GM19452 (cell line): ENCODE measurements at regions not wholly inside any gene's neighbourhood (a gene's known extent, or its start where the extent isn't known, plus 50 kb on each side); places are given as distances from the start of the nearest gene placed in this dataset.

Experiments used
- ATAC-seq: cut with Tn5 transposase; IDR thresholded peaks from one replicate; pipeline ENCODE4 v1.9.1; 2021; ENCODE audit not compliant: unreplicated experiment

- ATAC-seq = no peak
These were observed 318.3 kb upstream of the MTNR1B start for GRCh38 chr11:92651159-92651558.

- ATAC-seq = no peak
These were observed 316.0 kb upstream of the MTNR1B start for GRCh38 chr11:92653454-92653853.

GRCh38 chr11:92656783-92657182 is 312.7 kb upstream of the MTNR1B start:
- ATAC-seq = no peak

- no peak for ATAC-seq
These were observed 312.2 kb upstream of the MTNR1B start for GRCh38 chr11:92657226-92657625.

GRCh38 chr11:92658733-92659132 is 310.7 kb upstream of the MTNR1B start:
- ATAC-seq = no peak

- ATAC-seq = no peak
These were observed 309.7 kb upstream of the MTNR1B start for GRCh38 chr11:92659793-92660192.

- no peak for ATAC-seq
These were observed 306.7 kb upstream of the MTNR1B start for GRCh38 chr11:92662601-92663360.

- no peak for ATAC-seq
These were observed 305.9 kb upstream of the MTNR1B start for GRCh38 chr11:92663539-92663938.

- no peak for ATAC-seq
These were observed 301.8 kb upstream of the MTNR1B start for GRCh38 chr11:92667486-92668152.

GRCh38 chr11:92670308-92670890 is 299.1 kb upstream of the MTNR1B start:
- ATAC-seq = no peak

- no peak for ATAC-seq
These were observed 298.4 kb upstream of the MTNR1B start for GRCh38 chr11:92671081-92671480.

GRCh38 chr11:92675303-92675702 is 294.1 kb upstream of the MTNR1B start:
- ATAC-seq = no peak

- no peak for ATAC-seq
These were observed 293.6 kb upstream of the MTNR1B start for GRCh38 chr11:92675810-92676209.

- no peak for ATAC-seq
These were observed 291.3 kb upstream of the MTNR1B start for GRCh38 chr11:92678008-92678611.

- ATAC-seq = no peak
These were observed 287.9 kb upstream of the MTNR1B start for GRCh38 chr11:92681586-92681985.

- no peak for ATAC-seq
These were observed 287.3 kb upstream of the MTNR1B start for GRCh38 chr11:92682136-92682535.

- ATAC-seq = no peak
These were observed 286.5 kb upstream of the MTNR1B start for GRCh38 chr11:92682952-92683351.

GRCh38 chr11:92685049-92685448 is 284.4 kb upstream of the MTNR1B start:
- no peak for ATAC-seq

- ATAC-seq = no peak
These were observed 281.7 kb upstream of the MTNR1B start for GRCh38 chr11:92687724-92688123.

GRCh38 chr11:92688416-92688815 is 281.0 kb upstream of the MTNR1B start:
- ATAC-seq = no peak

- no peak for ATAC-seq
These were observed 276.5 kb upstream of the MTNR1B start for GRCh38 chr11:92692826-92693546.
